A673 (cell line): ENCODE measurements at regions not wholly inside any gene's neighbourhood (a gene's known extent, or its start where the extent isn't known, plus 50 kb on each side); places are given as distances from the start of the nearest gene placed in this dataset.

Experiments used
- EZH2 ChIP-seq: fragments of 200-600 bp; sonication (generic); IDR thresholded peaks from 2 replicates; pipeline ENCODE4 v1.6.1; 2017; ENCODE audit warnings: borderline replicate concordance, low read depth, mild to moderate bottlenecking, mixed read lengths, antibody characterized with exemption, low read length; ENCODE audit not compliant: poor library complexity, severe bottlenecking
- TF ChIP-seq, protein P1 (sequence below): fragments of 300-800, 200-600 bp; sonication (generic); conservative IDR thresholded peaks from 2 replicates; pipeline ENCODE4 v1.5.1; 2017; ENCODE audit warnings: low read depth, mild to moderate bottlenecking, antibody characterized with exemption, low read length, moderate library complexity, mixed read lengths

DNA sequence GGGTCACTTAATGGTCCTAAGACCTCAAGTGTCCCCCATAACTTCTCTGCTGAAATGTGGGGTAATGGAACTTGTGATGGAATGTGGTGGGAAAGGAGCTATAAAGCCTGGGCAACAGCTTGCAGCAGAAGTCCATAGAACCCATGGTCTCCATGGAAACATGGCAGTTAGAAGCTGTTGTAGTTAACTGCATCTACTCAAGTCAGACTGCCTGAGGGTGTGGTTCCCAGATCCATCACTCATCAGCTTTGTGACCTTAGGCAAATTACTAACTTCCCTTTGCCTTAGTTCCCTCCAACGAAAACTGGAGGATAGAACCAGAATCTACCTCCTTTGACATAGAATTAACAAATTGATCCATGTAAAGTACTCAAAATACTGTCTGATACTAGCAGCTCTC is 113.0 kb downstream of the SPATA18 start:
- TF ChIP-seq, protein P1, sequence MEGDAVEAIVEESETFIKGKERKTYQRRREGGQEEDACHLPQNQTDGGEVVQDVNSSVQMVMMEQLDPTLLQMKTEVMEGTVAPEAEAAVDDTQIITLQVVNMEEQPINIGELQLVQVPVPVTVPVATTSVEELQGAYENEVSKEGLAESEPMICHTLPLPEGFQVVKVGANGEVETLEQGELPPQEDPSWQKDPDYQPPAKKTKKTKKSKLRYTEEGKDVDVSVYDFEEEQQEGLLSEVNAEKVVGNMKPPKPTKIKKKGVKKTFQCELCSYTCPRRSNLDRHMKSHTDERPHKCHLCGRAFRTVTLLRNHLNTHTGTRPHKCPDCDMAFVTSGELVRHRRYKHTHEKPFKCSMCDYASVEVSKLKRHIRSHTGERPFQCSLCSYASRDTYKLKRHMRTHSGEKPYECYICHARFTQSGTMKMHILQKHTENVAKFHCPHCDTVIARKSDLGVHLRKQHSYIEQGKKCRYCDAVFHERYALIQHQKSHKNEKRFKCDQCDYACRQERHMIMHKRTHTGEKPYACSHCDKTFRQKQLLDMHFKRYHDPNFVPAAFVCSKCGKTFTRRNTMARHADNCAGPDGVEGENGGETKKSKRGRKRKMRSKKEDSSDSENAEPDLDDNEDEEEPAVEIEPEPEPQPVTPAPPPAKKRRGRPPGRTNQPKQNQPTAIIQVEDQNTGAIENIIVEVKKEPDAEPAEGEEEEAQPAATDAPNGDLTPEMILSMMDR, result no peak
- TF ChIP-seq EZH2, result no peak
